NT2/D1 (cell line): ENCODE measurements at regions not wholly inside any gene's neighbourhood (a gene's known extent, or its start where the extent isn't known, plus 50 kb on each side); places are given as distances from the start of the nearest gene placed in this dataset.

Experiments
- SUZ12 ChIP-seq: IDR thresholded peaks from 2 replicates; pipeline ENCODE4 v1.6.1; 2011; ENCODE audit not compliant: insufficient read length, insufficient read depth; ENCODE audit errors: extremely low read depth
- YY1 ChIP-seq: IDR thresholded peaks from 2 replicates; pipeline ENCODE4 v1.6.1; 2011; ENCODE audit not compliant: insufficient read length, insufficient read depth
- ZNF274 ChIP-seq: IDR thresholded peaks from 2 replicates; pipeline ENCODE4 v1.6.1; 2011; ENCODE audit warnings: mild to moderate bottlenecking, low read depth, low read length

GRCh38 chr14:81656811-81657210, 123.2 kb upstream of the SEL1L start:
- TF ChIP-seq YY1: no peak
- TF ChIP-seq ZNF274: no peak
- no peak for TF ChIP-seq SUZ12
